ENCODE measurements at regions not wholly inside any gene's neighbourhood (a gene's known extent, or its start where the extent isn't known, plus 50 kb on each side); places are given as distances from the start of the nearest gene placed in this dataset.
"Not testable (repeated sequence)": the region's sequence is repeated elsewhere in the genome, so short reads cannot be mapped to it uniquely, and the experiment has no call there.

DNA sequence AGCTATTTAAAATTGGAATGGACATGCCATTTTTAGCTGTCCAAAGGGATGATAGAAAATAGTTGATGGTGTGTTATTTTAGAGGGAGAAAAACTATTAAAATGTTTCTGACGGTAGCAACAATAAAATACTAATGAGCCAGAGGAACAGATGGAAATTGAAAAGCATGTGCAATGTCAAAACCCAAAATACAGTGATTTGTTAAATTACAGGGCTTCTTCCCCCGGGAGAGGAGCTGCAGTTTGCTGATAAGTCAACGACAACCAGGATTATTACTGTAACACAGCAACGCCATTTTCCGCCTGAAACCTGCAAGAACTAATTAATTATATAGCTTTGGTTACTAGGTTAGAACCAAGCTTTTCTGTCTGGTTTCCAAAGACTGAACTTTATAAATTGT, 179.6 kb upstream of the SPTLC3 start:
- TF ChIP-seq TARDBP (IDR thresholded peaks at IDR 0.05) (no peak), FOXK2 (IDR thresholded peaks at IDR 0.05) (no peak)

DNA sequence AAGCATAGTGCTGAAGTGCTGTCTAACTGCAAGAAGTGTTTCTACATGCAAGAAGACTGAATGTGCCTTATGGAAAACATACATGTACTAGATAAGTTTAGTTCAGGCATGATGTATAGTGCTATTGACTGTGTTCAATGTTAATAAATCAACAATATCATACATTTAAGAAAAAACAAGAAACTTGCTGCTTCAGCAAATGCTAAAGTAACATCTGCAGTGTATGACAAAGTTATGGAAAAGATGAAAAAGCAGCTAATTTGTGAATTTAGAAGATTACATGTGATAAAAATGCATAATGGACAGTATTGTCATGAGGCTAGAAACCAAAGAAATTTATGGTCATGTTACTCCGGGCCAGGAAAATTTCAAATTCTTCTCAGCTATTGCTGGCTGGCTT, 174.9 kb upstream of the SPTLC3 start:
- ChIA-PET CTCF (no interaction called here), POLR2A (no interaction called here)
- no peak for DNase-seq (ENCODE audit: extremely low spot score)
- TF ChIP-seq SUZ12 (IDR thresholded peaks at IDR 0.05) (no peak), FOXM1 (IDR thresholded peaks at IDR 0.05; ENCODE audit: borderline replicate concordance) (no peak), LEF1 (IDR thresholded peaks at IDR 0.05; ENCODE audit: borderline replicate concordance) (no peak), CTBP1 (IDR thresholded peaks at IDR 0.05; ENCODE audit: borderline replicate concordance) (no peak), BHLHE40 (IDR thresholded peaks at IDR 0.05; ENCODE audit: borderline replicate concordance) (no peak), NFRKB (IDR thresholded peaks at IDR 0.05) (no peak)

More for the DNA sequence above, 179.6 kb upstream of the SPTLC3 start:
- ChIA-PET CTCF (interaction anchor here (0.6 kb wide), 1 partner anchor 11 kb away, joined by 3 read pairs; no protein-coding TSS in a partner anchor), POLR2A (no interaction called here)
- no peak for DNase-seq (ENCODE audit: extremely low spot score)

DNA sequence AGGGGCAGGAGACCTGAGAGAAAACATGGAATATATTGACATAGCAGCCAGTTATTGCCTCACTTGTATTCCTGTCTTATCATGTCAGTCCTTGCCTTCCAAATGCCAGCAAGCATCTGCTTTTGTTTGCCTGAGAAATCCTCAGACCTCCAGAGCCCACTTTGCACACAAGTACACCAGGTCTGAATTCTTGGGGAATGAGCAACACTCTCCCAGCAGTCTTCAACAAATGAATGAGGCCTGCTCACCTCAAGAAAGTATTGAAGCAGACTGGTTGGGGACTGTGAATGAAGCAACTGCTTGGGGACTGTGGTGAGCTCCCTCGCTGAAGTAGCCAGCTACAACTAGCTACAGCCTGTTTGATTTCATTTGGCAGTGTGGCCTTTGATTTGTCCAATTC, 172.8 kb upstream of the SPTLC3 start:
- POLR2A ChIA-PET: no interaction called here
- no peak for TF ChIP-seq FOXM1 (IDR thresholded peaks at IDR 0.05; ENCODE audit: borderline replicate concordance)
- no peak for TF ChIP-seq TARDBP (IDR thresholded peaks at IDR 0.05)
- TF ChIP-seq BHLHE40 (IDR thresholded peaks at IDR 0.05; ENCODE audit: borderline replicate concordance): no peak
- CTCF ChIA-PET: no interaction called here
- DNase-seq (ENCODE audit: extremely low spot score): no peak

DNA sequence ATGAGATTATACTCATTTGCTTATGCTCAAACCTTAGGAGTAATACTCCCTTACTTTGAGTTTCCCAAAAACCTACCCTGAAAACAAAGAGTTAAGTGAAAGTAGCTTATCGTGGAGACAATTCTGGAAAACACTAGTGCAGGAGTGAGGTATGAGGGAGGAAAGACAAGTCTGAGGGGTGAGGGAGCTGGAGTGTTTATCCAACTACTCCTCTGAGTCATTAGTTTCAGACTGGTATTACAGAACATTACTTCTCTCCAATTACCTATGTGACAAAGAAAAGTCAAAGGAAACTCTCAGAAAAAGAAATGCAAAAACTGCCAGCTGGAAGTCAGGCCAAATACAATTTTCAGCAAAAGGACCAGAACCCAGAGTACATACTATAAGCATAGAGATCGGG, 171.1 kb upstream of the SPTLC3 start:
- POLR2A ChIA-PET: no interaction called here
- CTCF ChIA-PET: interaction anchor here (0.6 kb wide), 1 partner anchor 503 kb away, joined by 3 read pairs; no protein-coding TSS in a partner anchor
- TF ChIP-seq L3MBTL2 (conservative IDR thresholded peaks at IDR 0.05): no peak
- no peak for TF ChIP-seq SP1 (IDR thresholded peaks at IDR 0.05)
- TF ChIP-seq ELF4 (IDR thresholded peaks at IDR 0.05): no peak
- no peak for TF ChIP-seq LEF1 (IDR thresholded peaks at IDR 0.05; ENCODE audit: borderline replicate concordance)
- no peak for TF ChIP-seq CTBP1 (IDR thresholded peaks at IDR 0.05; ENCODE audit: borderline replicate concordance)
- TF ChIP-seq HDGF (IDR thresholded peaks at IDR 0.05; ENCODE audit: borderline replicate concordance): no peak
- no peak for TF ChIP-seq FOXM1 (IDR thresholded peaks at IDR 0.05; ENCODE audit: borderline replicate concordance)
- no peak for TF ChIP-seq SUZ12 (IDR thresholded peaks at IDR 0.05)
- no peak for TF ChIP-seq TARDBP (IDR thresholded peaks at IDR 0.05)
- TF ChIP-seq ZNF384 (IDR thresholded peaks at IDR 0.05): no peak
- no peak for DNase-seq (ENCODE audit: extremely low spot score)

DNA sequence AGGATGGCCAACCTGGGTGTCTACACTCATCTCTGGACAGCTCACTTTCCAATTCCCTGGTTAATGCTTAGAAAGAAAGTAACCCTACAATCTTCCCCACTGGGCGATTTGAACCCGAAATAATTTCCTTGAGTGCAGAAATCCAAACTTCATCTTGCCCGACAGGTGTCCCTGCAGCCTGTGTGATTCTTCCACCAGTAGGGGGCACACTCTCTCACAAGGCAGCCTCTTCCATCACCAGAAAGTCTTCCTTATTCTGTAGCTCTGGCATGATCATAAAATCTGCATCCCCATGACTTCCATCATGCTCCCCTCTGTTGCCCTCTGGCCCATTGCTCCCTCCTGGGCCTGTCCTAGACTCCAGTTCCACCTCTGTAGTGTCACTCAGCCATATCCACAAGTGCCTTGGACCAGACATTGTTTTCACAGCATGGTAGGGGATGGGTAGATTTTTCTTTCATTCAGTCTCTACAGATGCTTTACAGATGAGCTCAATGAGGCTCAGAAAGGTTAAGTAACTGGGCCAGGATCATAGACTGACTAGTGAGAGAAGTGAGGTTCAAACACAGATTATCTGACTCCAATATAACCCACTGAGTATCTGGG, 170.4 kb upstream of the SPTLC3 start:
- TF ChIP-seq NFRKB (IDR thresholded peaks at IDR 0.05) (no peak), FOXA1 (IDR thresholded peaks at IDR 0.05) (no peak), L3MBTL2 (conservative IDR thresholded peaks at IDR 0.05) (no peak), FOXK2 (IDR thresholded peaks at IDR 0.05) (no peak), CTBP1 (IDR thresholded peaks at IDR 0.05; ENCODE audit: borderline replicate concordance) (no peak), SP1 (IDR thresholded peaks at IDR 0.05) (no peak), ARNT (IDR thresholded peaks at IDR 0.05) (no peak), ELF4 (IDR thresholded peaks at IDR 0.05) (no peak), BHLHE40 (IDR thresholded peaks at IDR 0.05; ENCODE audit: borderline replicate concordance) (no peak)
- TF ChIP-seq, protein P1, sequence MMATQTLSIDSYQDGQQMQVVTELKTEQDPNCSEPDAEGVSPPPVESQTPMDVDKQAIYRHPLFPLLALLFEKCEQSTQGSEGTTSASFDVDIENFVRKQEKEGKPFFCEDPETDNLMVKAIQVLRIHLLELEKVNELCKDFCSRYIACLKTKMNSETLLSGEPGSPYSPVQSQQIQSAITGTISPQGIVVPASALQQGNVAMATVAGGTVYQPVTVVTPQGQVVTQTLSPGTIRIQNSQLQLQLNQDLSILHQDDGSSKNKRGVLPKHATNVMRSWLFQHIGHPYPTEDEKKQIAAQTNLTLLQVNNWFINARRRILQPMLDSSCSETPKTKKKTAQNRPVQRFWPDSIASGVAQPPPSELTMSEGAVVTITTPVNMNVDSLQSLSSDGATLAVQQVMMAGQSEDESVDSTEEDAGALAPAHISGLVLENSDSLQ (IDR thresholded peaks at IDR 0.05): no peak
- ChIA-PET POLR2A (no interaction called here), CTCF (interaction anchor here (0.6 to 0.8 kb wide), 2 partner anchors 19 to 502 kb away, joined by 3 read pairs; no protein-coding TSS in a partner anchor)
- DNase-seq (ENCODE audit: extremely low spot score): no peak

DNA sequence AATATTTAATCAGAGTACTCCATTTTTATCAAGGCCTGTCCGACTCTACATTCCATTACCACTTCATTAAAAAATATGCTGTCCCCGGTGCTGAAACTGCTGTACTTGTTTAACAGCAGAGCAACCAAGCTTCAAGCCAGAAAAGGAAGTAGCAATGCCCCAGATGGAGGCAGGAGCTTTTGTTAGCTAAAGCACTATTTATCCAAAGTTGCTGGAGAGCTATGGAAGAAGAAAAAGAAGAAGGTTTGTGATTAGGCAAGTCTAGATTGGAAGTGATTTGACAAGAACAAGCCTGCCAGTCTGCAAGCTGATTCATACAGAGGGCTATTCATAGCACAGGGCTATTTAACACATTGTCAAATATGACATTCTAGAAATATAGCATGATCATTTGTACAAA, 160.9 kb upstream of the SPTLC3 start:
- TF ChIP-seq, protein P1 (IDR thresholded peaks at IDR 0.05): no peak
- TF ChIP-seq ZNF384 (IDR thresholded peaks at IDR 0.05) (no peak), FOXM1 (IDR thresholded peaks at IDR 0.05; ENCODE audit: borderline replicate concordance) (no peak), FOXK2 (IDR thresholded peaks at IDR 0.05) (no peak), SP1 (IDR thresholded peaks at IDR 0.05) (no peak), CTBP1 (IDR thresholded peaks at IDR 0.05; ENCODE audit: borderline replicate concordance) (no peak), FOXA1 (IDR thresholded peaks at IDR 0.05) (no peak), HDGF (IDR thresholded peaks at IDR 0.05; ENCODE audit: borderline replicate concordance) (no peak), ELF4 (IDR thresholded peaks at IDR 0.05) (no peak), BHLHE40 (IDR thresholded peaks at IDR 0.05; ENCODE audit: borderline replicate concordance) (no peak), SUZ12 (IDR thresholded peaks at IDR 0.05) (no peak), ARNT (IDR thresholded peaks at IDR 0.05) (no peak), LEF1 (IDR thresholded peaks at IDR 0.05; ENCODE audit: borderline replicate concordance) (no peak), TARDBP (IDR thresholded peaks at IDR 0.05) (no peak), L3MBTL2 (conservative IDR thresholded peaks at IDR 0.05) (no peak), NFRKB (IDR thresholded peaks at IDR 0.05) (no peak)
- POLR2A ChIA-PET: no interaction called here
- CTCF ChIA-PET: no interaction called here
- DNase-seq (ENCODE audit: extremely low spot score): no peak

DNA sequence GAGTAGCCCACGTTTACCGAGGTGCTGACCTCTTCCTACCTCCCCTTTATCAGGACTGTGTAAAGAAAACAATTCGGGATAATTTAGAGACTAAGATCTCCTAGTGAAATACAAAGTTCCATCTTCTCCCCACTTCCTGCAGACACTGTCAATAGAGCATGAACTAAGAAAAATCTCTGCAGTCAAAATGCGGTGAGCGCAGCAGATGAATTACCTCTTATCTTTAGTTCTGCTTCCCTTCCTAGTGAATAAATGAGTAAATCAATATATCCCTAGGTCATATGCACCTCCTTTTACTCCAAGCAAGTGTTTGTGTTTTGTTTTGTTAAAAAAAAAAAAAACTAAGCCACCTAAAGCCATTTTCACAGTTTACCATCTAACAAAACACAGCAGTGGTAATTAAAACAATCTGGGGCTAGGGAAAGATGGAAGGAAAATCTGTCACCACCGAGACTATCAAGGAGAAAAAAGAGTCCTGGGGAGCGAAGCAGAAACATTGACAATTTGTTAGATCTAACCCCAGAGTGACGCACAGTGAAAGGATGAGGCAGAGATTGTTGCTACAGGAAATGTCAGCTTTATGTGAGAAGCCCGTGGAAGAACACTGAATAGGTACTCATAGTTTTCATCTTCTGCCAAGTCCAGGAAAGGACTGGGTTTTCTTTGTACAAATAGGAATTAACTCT, 159.4 kb upstream of the SPTLC3 start:
- TF ChIP-seq NFRKB (IDR thresholded peaks at IDR 0.05) (no peak), TARDBP (IDR thresholded peaks at IDR 0.05) (no peak), L3MBTL2 (conservative IDR thresholded peaks at IDR 0.05) (no peak), ELF4 (IDR thresholded peaks at IDR 0.05) (no peak), CTBP1 (IDR thresholded peaks at IDR 0.05; ENCODE audit: borderline replicate concordance) (no peak), FOXM1 (IDR thresholded peaks at IDR 0.05; ENCODE audit: borderline replicate concordance) (no peak), FOXK2 (IDR thresholded peaks at IDR 0.05) (no peak), SP1 (IDR thresholded peaks at IDR 0.05) (no peak), LEF1 (IDR thresholded peaks at IDR 0.05; ENCODE audit: borderline replicate concordance) (no peak), BHLHE40 (IDR thresholded peaks at IDR 0.05; ENCODE audit: borderline replicate concordance) (no peak), SUZ12 (IDR thresholded peaks at IDR 0.05) (no peak), ARNT (IDR thresholded peaks at IDR 0.05) (no peak), ZNF384 (IDR thresholded peaks at IDR 0.05) (no peak), FOXA1 (IDR thresholded peaks at IDR 0.05) (no peak), HDGF (IDR thresholded peaks at IDR 0.05; ENCODE audit: borderline replicate concordance) (no peak)
- TF ChIP-seq, protein P1 (IDR thresholded peaks at IDR 0.05): no peak
- DNase-seq (ENCODE audit: extremely low spot score): no peak
- ChIA-PET CTCF (no interaction called here), POLR2A (no interaction called here)

DNA sequence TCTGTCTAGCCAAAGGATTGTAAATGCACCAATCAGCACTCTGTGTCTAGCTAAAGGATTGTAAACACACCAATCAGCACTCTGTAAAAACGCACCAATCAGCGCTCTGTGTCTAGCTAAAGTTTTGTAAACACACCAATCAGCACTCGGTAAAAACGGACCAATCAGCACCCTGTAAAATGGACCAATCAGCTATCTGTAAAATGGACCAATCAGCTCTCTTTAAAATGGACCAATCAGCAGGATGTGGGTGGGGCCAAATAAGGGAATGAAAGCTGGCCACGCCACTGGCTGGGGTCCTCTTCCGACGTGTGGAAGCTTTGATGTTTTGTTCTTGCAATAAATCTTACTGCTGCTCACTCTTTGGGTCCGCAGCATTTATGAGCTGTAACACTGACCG, 151.1 kb upstream of the SPTLC3 start:
- POLR2A ChIA-PET; DNase-seq (ENCODE audit: extremely low spot score): not testable (repeated sequence)
- CTCF ChIA-PET: interaction anchor here (0.6 kb wide), 1 partner anchor 669 kb away, joined by 3 read pairs; no protein-coding TSS in a partner anchor

Measured in HEK293T (cell line).